K562 (cell line): ENCODE measurements at regions not wholly inside any gene's neighbourhood (a gene's known extent, or its start where the extent isn't known, plus 50 kb on each side); places are given as distances from the start of the nearest gene placed in this dataset.

Experiments used
- ATF1 ChIP-seq, 2 experiments: fragments of 450-650 bp in 1 of 2; IDR thresholded peaks; 2 replicates each; pipeline ENCODE4 v1.6.1; 2016; ENCODE audit warnings: missing compliant biosample characterization in 1 of 2, missing genetic modification characterization in 1 of 2
- ATF7 ChIP-seq: fragments of 450-650 bp; IDR thresholded peaks from 2 replicates; pipeline ENCODE4 v1.7.1; 2014; ENCODE audit warnings: mild to moderate bottlenecking, moderate library complexity
- KLF13 ChIP-seq: fragments of 450-650 bp; IDR thresholded peaks from 2 replicates; pipeline ENCODE4 v1.6.1; 2016; ENCODE audit warnings: missing genetic modification characterization, low read depth, mild to moderate bottlenecking, missing compliant biosample characterization, moderate library complexity, borderline replicate concordance
- PML ChIP-seq: IDR thresholded peaks from 2 replicates; pipeline ENCODE4 v1.6.1; 2012; ENCODE audit warnings: low read length, inconsistent platforms
- POLR3A ChIP-seq: IDR thresholded peaks from 2 replicates; pipeline ENCODE4 v1.6.1; 2011; ENCODE audit warnings: borderline replicate concordance, mild to moderate bottlenecking, moderate library complexity; ENCODE audit not compliant: insufficient read length, insufficient read depth; ENCODE audit errors: extremely low read depth
- RFX7 ChIP-seq: fragments of 250-450 bp; sonication (Bioruptor Pico); IDR thresholded peaks from 2 replicates; pipeline ENCODE4 v1.5.1; 2021; ENCODE audit warnings: mild to moderate bottlenecking
- SMAD1 ChIP-seq: fragments of 150-350 bp; IDR thresholded peaks from 2 replicates; pipeline ENCODE4 v1.6.1; 2014; ENCODE audit warnings: low read length, low read depth; ENCODE audit not compliant: partially characterized antibody
- SMC3 ChIP-seq: conservative IDR thresholded peaks from 2 replicates; pipeline ENCODE4 v1.6.1; 2011; ENCODE audit warnings: low read depth, low read length, improper control_type of control experiment; ENCODE audit not compliant: insufficient read depth
- TF ChIP-seq, protein P1 (sequence below), 2 experiments: fragments of 450-650 bp; formaldehyde crosslinking in 1 of 2; IDR thresholded peaks; 2 replicates each; pipeline versions ENCODE4 v1.4.0 to v1.6.1; 2014 to 2020; ENCODE audit warnings: mild to moderate bottlenecking in 2 of 2, borderline replicate concordance in 1 of 2, low read depth in 1 of 2
- TF ChIP-seq, protein P2 (sequence below): fragments of 250-450 bp; sonication (Bioruptor Pico); IDR thresholded peaks from 2 replicates; pipeline ENCODE4 v1.4.0; 2020; ENCODE audit warnings: mild to moderate bottlenecking, moderate library complexity, borderline replicate concordance
- TF ChIP-seq, protein P3 (sequence below): fragments of 250-450 bp; sonication (Bioruptor Pico); IDR thresholded peaks from 2 replicates; pipeline ENCODE4 v1.5.0; 2021; ENCODE audit warnings: mild to moderate bottlenecking, moderate library complexity

DNA sequence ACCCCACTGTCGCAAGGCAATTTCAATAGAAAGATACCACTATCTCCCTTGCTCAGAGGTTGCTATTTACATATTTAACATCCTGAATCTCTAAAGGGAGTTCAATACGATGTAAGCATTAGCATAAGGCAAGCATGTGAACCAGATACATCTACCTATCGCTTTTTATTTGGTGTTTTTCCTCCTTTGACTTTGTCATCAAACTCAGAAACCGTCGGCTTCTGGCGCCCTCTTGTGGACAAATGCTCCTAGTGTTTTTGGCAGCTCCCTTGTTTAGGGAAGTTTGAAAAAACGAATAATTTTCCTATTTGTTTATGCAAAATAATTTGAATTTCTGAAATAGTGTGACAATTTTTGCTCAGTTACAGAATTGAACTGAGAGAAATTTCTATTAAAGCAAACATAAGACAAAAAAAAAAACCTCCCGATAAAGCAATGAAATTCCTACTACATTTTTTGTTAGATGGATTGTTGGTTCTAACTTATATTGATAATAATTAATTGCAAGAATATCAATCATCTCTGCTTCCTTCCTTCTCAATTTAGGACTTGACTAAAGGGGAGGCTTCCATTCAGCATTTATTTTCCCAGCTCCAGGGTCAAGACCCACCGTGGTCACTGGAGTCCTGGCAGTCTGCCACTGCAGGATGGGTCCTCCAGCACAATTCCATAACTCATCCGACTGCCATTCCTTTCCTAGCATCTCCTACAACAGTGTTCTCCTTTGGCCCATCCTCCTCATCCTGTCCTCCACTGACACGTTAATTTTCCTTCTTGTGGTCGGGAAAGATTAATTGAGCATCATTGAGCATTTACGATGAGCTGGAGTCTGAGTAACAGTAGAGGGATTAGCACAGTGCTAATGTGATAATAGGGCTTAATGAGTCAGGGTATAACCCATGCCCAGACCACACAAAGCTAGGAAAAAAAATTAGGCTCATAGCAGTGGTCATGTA is 131.8 kb upstream of the CHD1 start (continued):
- TF ChIP-seq, protein P1, sequence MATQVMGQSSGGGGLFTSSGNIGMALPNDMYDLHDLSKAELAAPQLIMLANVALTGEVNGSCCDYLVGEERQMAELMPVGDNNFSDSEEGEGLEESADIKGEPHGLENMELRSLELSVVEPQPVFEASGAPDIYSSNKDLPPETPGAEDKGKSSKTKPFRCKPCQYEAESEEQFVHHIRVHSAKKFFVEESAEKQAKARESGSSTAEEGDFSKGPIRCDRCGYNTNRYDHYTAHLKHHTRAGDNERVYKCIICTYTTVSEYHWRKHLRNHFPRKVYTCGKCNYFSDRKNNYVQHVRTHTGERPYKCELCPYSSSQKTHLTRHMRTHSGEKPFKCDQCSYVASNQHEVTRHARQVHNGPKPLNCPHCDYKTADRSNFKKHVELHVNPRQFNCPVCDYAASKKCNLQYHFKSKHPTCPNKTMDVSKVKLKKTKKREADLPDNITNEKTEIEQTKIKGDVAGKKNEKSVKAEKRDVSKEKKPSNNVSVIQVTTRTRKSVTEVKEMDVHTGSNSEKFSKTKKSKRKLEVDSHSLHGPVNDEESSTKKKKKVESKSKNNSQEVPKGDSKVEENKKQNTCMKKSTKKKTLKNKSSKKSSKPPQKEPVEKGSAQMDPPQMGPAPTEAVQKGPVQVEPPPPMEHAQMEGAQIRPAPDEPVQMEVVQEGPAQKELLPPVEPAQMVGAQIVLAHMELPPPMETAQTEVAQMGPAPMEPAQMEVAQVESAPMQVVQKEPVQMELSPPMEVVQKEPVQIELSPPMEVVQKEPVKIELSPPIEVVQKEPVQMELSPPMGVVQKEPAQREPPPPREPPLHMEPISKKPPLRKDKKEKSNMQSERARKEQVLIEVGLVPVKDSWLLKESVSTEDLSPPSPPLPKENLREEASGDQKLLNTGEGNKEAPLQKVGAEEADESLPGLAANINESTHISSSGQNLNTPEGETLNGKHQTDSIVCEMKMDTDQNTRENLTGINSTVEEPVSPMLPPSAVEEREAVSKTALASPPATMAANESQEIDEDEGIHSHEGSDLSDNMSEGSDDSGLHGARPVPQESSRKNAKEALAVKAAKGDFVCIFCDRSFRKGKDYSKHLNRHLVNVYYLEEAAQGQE (IDR thresholded peaks at IDR 0.05; ENCODE audit: borderline replicate concordance) = peak; percentile 71
- TF ChIP-seq, protein P1 (CRISPR knock-in tag; IDR thresholded peaks at IDR 0.05; ENCODE audit: low read depth) = no peak
- TF ChIP-seq SMAD1 (no peak), KLF13 (tag) (no peak), ATF1 (CRISPR knock-in tag; IDR thresholded peaks at IDR 0.05) (no peak), ATF1 (tag; IDR thresholded peaks at IDR 0.05) (peak; percentile 25; the same call in 1 of the 2 replicates), SMC3 (peak; percentile 72), ATF7 (no peak), RFX7 (CRISPR knock-in tag) (no peak), POLR3A (no peak), PML (no peak)
- TF ChIP-seq, protein P2, sequence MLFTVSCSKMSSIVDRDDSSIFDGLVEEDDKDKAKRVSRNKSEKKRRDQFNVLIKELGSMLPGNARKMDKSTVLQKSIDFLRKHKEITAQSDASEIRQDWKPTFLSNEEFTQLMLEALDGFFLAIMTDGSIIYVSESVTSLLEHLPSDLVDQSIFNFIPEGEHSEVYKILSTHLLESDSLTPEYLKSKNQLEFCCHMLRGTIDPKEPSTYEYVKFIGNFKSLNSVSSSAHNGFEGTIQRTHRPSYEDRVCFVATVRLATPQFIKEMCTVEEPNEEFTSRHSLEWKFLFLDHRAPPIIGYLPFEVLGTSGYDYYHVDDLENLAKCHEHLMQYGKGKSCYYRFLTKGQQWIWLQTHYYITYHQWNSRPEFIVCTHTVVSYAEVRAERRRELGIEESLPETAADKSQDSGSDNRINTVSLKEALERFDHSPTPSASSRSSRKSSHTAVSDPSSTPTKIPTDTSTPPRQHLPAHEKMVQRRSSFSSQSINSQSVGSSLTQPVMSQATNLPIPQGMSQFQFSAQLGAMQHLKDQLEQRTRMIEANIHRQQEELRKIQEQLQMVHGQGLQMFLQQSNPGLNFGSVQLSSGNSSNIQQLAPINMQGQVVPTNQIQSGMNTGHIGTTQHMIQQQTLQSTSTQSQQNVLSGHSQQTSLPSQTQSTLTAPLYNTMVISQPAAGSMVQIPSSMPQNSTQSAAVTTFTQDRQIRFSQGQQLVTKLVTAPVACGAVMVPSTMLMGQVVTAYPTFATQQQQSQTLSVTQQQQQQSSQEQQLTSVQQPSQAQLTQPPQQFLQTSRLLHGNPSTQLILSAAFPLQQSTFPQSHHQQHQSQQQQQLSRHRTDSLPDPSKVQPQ = no peak
- TF ChIP-seq, protein P3, sequence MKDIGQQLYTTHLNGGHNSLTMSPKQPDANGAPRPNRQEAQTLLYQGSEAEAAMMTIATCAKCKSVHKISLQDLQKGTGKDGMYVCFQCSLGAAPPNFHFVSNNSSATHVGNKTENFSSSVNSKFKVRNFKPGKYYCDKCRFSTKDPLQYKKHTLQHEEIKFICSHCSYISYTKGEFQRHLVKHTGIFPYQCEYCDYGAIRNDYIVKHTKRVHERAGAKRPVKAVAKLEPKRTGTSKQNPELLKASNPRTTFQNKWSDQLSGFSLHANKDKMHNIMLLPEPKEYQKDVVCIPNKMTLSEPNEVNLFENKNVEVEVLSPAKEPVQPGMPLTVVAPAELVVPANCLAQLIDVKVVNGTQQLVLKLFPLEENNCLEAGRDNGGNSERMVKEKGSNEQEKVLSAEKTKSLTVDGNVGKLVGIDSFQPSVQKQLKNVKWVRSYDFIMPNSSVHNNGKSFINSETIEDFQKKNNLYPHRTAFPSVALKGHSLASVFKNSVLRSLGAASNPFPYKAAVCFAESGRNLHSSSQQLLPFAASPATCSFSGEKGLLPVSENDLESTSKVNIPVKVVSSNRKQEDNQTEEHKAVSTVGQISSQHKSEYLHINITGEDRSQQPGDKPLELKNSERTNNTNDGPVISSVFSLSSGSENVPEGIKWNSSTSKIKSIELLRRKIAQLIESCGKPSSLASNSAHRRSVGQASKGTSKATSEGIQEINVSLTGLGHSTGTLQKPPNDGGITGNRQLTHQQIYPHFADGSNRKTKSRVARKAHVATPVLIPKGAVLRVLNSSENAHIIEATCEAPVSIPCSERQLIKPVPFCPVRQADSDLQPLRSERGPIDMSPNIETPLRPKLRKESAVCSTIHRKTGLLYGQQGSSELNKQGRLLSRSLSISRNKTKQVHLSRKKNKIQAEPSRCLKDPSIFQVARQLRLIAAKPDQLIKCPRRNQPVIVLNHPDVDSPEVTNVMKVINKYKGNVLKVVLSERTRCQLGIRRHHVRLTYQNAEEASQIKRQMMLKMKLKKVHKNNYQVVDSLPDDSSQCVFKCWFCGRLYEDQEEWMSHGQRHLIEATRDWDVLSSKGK (CRISPR knock-in tag) = no peak
